KOPT-K1 (cell line): ENCODE measurements at regions not wholly inside any gene's neighbourhood (a gene's known extent, or its start where the extent isn't known, plus 50 kb on each side); places are given as distances from the start of the nearest gene placed in this dataset.
"Not testable (repeated sequence)": the region's sequence is repeated elsewhere in the genome, so short reads cannot be mapped to it uniquely, and the experiment has no call there.

Source experiments
- H3K27ac ChIP-seq: fragments of 200-600 bp; sonication (generic); 2 replicates; pipeline ENCODE4 v1.5.1; 2016; ENCODE audit warnings: antibody characterized with exemption, mild to moderate bottlenecking, low read depth, low read length; ENCODE audit not compliant: poor library complexity, severe bottlenecking
- H3K36me3 ChIP-seq: fragments of 200-600 bp; sonication (generic); 2 replicates; pipeline ENCODE4 v1.5.1; 2017; ENCODE audit warnings: antibody characterized with exemption, mild to moderate bottlenecking, low read length, moderate library complexity; ENCODE audit not compliant: insufficient read depth
- H3K9me3 ChIP-seq: fragments of 200-600 bp; sonication (generic); 2 replicates; pipeline ENCODE4 v1.5.1; 2017; ENCODE audit warnings: antibody characterized with exemption, low read length, mild to moderate bottlenecking; ENCODE audit not compliant: insufficient read depth, poor library complexity, severe bottlenecking

GRCh38 chr2:4959219-4959618 lies 733.0 kb upstream of the SOX11 start:
- no peaks in the 10 kb centered on the region for H3K9me3 ChIP-seq
- H3K36me3 ChIP-seq, result no peaks in the 10 kb centered on the region
- no peak overlapping the region for H3K27ac ChIP-seq

GRCh38 chr2:4962419-4962818 lies 729.8 kb upstream of the SOX11 start:
- Histone ChIP-seq H3K36me3 (no peaks in the 10 kb centered on the region), H3K9me3 (no peaks in the 10 kb centered on the region), H3K27ac (no peak overlapping the region)

- H3K9me3 ChIP-seq, result no peaks in the 10 kb centered on the region
- no peaks in the 10 kb centered on the region for H3K36me3 ChIP-seq
- H3K27ac ChIP-seq, result no peak overlapping the region
Observed at GRCh38 chr2:4963106-4963505, 729.1 kb upstream of the SOX11 start.

- Histone ChIP-seq H3K27ac (no peak overlapping the region), H3K9me3 (no peaks in the 10 kb centered on the region), H3K36me3 (no peaks in the 10 kb centered on the region)
Observed at GRCh38 chr2:4964001-4964540, 728.1 kb upstream of the SOX11 start.

GRCh38 chr2:4964579-4964978 lies 727.6 kb upstream of the SOX11 start:
- Histone ChIP-seq H3K27ac (no peak overlapping the region), H3K36me3 (no peaks in the 10 kb centered on the region), H3K9me3 (no peaks in the 10 kb centered on the region)

GRCh38 chr2:4965556-4966320 lies 726.4 kb upstream of the SOX11 start:
- H3K9me3 ChIP-seq, result no peaks in the 10 kb centered on the region
- no peak overlapping the region for H3K27ac ChIP-seq
- no peaks in the 10 kb centered on the region for H3K36me3 ChIP-seq

GRCh38 chr2:4967206-4967605 lies 725.0 kb upstream of the SOX11 start:
- H3K36me3 ChIP-seq, result no peaks in the 10 kb centered on the region
- no peak overlapping the region for H3K27ac ChIP-seq
- no peaks in the 10 kb centered on the region for H3K9me3 ChIP-seq

- no peaks in the 10 kb centered on the region for H3K36me3 ChIP-seq
- H3K27ac ChIP-seq, result no peak overlapping the region
- H3K9me3 ChIP-seq, result no peaks in the 10 kb centered on the region
Observed at GRCh38 chr2:4972472-4972871, 719.7 kb upstream of the SOX11 start.

GRCh38 chr2:4973354-4973753 lies 718.8 kb upstream of the SOX11 start:
- Histone ChIP-seq H3K27ac (no peak overlapping the region), H3K9me3 (no peaks in the 10 kb centered on the region), H3K36me3 (no peaks in the 10 kb centered on the region)

- Histone ChIP-seq H3K27ac (no peak overlapping the region), H3K9me3 (no peaks in the 10 kb centered on the region)
Observed at GRCh38 chr2:4973973-4974372, 718.2 kb upstream of the SOX11 start.

GRCh38 chr2:4976407-4976806 lies 715.8 kb upstream of the SOX11 start:
- Histone ChIP-seq H3K27ac (no peak overlapping the region), H3K9me3 (no peaks in the 10 kb centered on the region), H3K36me3 (no peaks in the 10 kb centered on the region)

More at GRCh38 chr2:4973973-4974372, 718.2 kb upstream of the SOX11 start:
- no peaks in the 10 kb centered on the region for H3K36me3 ChIP-seq

- Histone ChIP-seq H3K9me3 (no peaks in the 10 kb centered on the region), H3K27ac (no peak overlapping the region), H3K36me3 (no peaks in the 10 kb centered on the region)
Observed at GRCh38 chr2:4979111-4979510, 713.1 kb upstream of the SOX11 start.

- no peaks in the 10 kb centered on the region for H3K36me3 ChIP-seq
- H3K27ac ChIP-seq, result no peak overlapping the region
- no peaks in the 10 kb centered on the region for H3K9me3 ChIP-seq
Observed at GRCh38 chr2:4980995-4981394, 711.2 kb upstream of the SOX11 start.

GRCh38 chr2:4981802-4982409 lies 710.3 kb upstream of the SOX11 start:
- H3K27ac ChIP-seq, result no peak overlapping the region
- H3K9me3 ChIP-seq, result no peaks in the 10 kb centered on the region
- no peaks in the 10 kb centered on the region for H3K36me3 ChIP-seq

GRCh38 chr2:4988444-4988843 lies 703.7 kb upstream of the SOX11 start:
- not testable (repeated sequence) for H3K36me3 ChIP-seq, H3K9me3 ChIP-seq

GRCh38 chr2:4992226-4992625 lies 700.0 kb upstream of the SOX11 start:
- no peaks in the 10 kb centered on the region for H3K36me3 ChIP-seq
- H3K9me3 ChIP-seq, result no peaks in the 10 kb centered on the region
- no peak overlapping the region for H3K27ac ChIP-seq

More at GRCh38 chr2:4988444-4988843, 703.7 kb upstream of the SOX11 start:
- H3K27ac ChIP-seq, result not testable (repeated sequence)
